ENCODE measurements at regions not wholly inside any gene's neighbourhood (a gene's known extent, or its start where the extent isn't known, plus 50 kb on each side); places are given as distances from the start of the nearest gene placed in this dataset.

GRCh38 chrX:124250835-124251437, 81.5 kb upstream of the TEX13D start:
- no peaks in the 10 kb centered on the region for H3K36me3 ChIP-seq
- DNase-seq (ENCODE audit: low spot score) = no peak
- no peaks in the 10 kb centered on the region for H3K4me1 ChIP-seq
- no peak for TF ChIP-seq CTCF (IDR thresholded peaks at IDR 0.05)
- no peaks in the 10 kb centered on the region for H3K27me3 ChIP-seq
- H3K27ac ChIP-seq = no peak overlapping the region
- peaks cover 0 to 13% of the 10 kb centered on the region in 2 donors for H3K9me3 ChIP-seq
- no peak overlapping the region for H3K4me3 ChIP-seq

GRCh38 chrX:124254611-124255010, 77.8 kb upstream of the TEX13D start:
- no peak for TF ChIP-seq CTCF (IDR thresholded peaks at IDR 0.05)
- no peaks in the 10 kb centered on the region for H3K36me3 ChIP-seq
- H3K27ac ChIP-seq = no peak overlapping the region
- H3K27me3 ChIP-seq = no peaks in the 10 kb centered on the region
- no peak for DNase-seq (ENCODE audit: low spot score)
- H3K9me3 ChIP-seq = no peaks in the 10 kb centered on the region
- H3K4me1 ChIP-seq = peaks cover 0 to 5% of the 10 kb centered on the region in 2 donors
- H3K4me3 ChIP-seq = no peak overlapping the region

GRCh38 chrX:124256216-124256615, 76.2 kb upstream of the TEX13D start:
- Histone ChIP-seq H3K4me1 (peaks cover 0 to 5% of the 10 kb centered on the region in 2 donors), H3K9me3 (no peaks in the 10 kb centered on the region), H3K4me3 (no peak overlapping the region), H3K27ac (no peak overlapping the region), H3K36me3 (no peaks in the 10 kb centered on the region), H3K27me3 (no peaks in the 10 kb centered on the region)
- DNase-seq (ENCODE audit: low spot score) = no peak
- TF ChIP-seq CTCF (IDR thresholded peaks at IDR 0.05) = no peak

- Histone ChIP-seq H3K4me1 (peaks cover 0 to 5% of the 10 kb centered on the region in 2 donors), H3K4me3 (no peak overlapping the region), H3K9me3 (no peaks in the 10 kb centered on the region), H3K27me3 (no peaks in the 10 kb centered on the region), H3K36me3 (no peaks in the 10 kb centered on the region), H3K27ac (no peak overlapping the region)
- no peak for TF ChIP-seq CTCF (IDR thresholded peaks at IDR 0.05)
- DNase-seq (ENCODE audit: low spot score) = no peak
Observed at GRCh38 chrX:124256629-124257380, 75.7 kb upstream of the TEX13D start.

- Histone ChIP-seq H3K27me3 (no peaks in the 10 kb centered on the region), H3K4me1 (peaks cover 0 to 5% of the 10 kb centered on the region in 2 donors), H3K27ac (no peak overlapping the region), H3K36me3 (no peaks in the 10 kb centered on the region), H3K9me3 (no peaks in the 10 kb centered on the region), H3K4me3 (no peak overlapping the region)
- no peak for DNase-seq (ENCODE audit: low spot score)
- no peak for TF ChIP-seq CTCF (IDR thresholded peaks at IDR 0.05)
Observed at GRCh38 chrX:124257924-124258702, 74.3 kb upstream of the TEX13D start.

Data from right atrium auricular region (tissue), 2 donors.